Natural killer cell (primary cell): ENCODE measurements at regions not wholly inside any gene's neighbourhood (a gene's known extent, or its start where the extent isn't known, plus 50 kb on each side); places are given as distances from the start of the nearest gene placed in this dataset.

ENCODE experiments used
- ATAC-seq, 3 donors: fragments of 150-1000 bp in 2 of 3; fragments of 200-7000 bp in 1 of 3; cut with Tn5 transposase; 1 replicate in 1 of 3; 2 replicates in 2 of 3; pipeline ENCODE4 v1.10.0; 2021; ENCODE audit warnings: mild to moderate bottlenecking in 2 of 3, moderate library complexity in 2 of 3
- DNase-seq, 2 donors: peaks; one replicate each; pipeline versions ENCODE4 v3.0.0 to v3.0.0-alpha.2; 2013 to 2021; ENCODE audit warnings: mixed read lengths in 1 of 2
- H3K27ac ChIP-seq: one replicate; pipeline ENCODE4 v1.5.1; 2013; ENCODE audit warnings: mild to moderate bottlenecking, low read length
- H3K27me3 ChIP-seq: one replicate; pipeline ENCODE4 v1.6.1; 2013; ENCODE audit warnings: low read length; ENCODE audit not compliant: control insufficient read depth, insufficient read depth
- H3K36me3 ChIP-seq: one replicate; pipeline ENCODE4 v1.6.1; 2013; ENCODE audit warnings: low read length; ENCODE audit not compliant: control insufficient read depth, insufficient read depth
- H3K4me1 ChIP-seq: one replicate; pipeline ENCODE4 v1.6.1; 2013; ENCODE audit warnings: low read length; ENCODE audit not compliant: control insufficient read depth, insufficient read depth
- H3K4me3 ChIP-seq: one replicate; pipeline ENCODE4 v1.5.1; 2013; ENCODE audit warnings: low read length
- H3K9me3 ChIP-seq: one replicate; pipeline ENCODE4 v1.6.1; 2013; ENCODE audit warnings: low read length; ENCODE audit not compliant: control insufficient read depth, insufficient read depth
- H3K27ac Mint-ChIP-seq, 2 donors: one replicate each; pipeline ENCODE4 v1.8.0; 2022; ENCODE audit warnings: mild to moderate bottlenecking in 2 of 2, mixed read lengths in 2 of 2, moderate library complexity in 1 of 2
- H3K27me3 Mint-ChIP-seq, 2 donors: one replicate each; pipeline ENCODE4 v1.8.0; 2022; ENCODE audit warnings: low read depth in 2 of 2, mixed read lengths in 2 of 2
- H3K36me3 Mint-ChIP-seq: one replicate; pipeline ENCODE4 v1.8.0; 2022; ENCODE audit warnings: mixed read lengths
- H3K4me1 Mint-ChIP-seq, 2 donors: one replicate each; pipeline ENCODE4 v1.8.0; 2022; ENCODE audit warnings: mixed read lengths in 2 of 2
- H3K4me3 Mint-ChIP-seq: one replicate; pipeline ENCODE4 v1.8.0; 2022; ENCODE audit warnings: mild to moderate bottlenecking, moderate library complexity, mixed read lengths
- H3K9me3 Mint-ChIP-seq, 2 donors: one replicate each; pipeline ENCODE4 v1.8.0; 2022; ENCODE audit warnings: mixed read lengths in 2 of 2
- WGBS: methylation state at CpG from one replicate; pipeline ENCODE4 v1.1.7; 2013; ENCODE audit warnings: missing lambda C conversion rate; ENCODE audit not compliant: insufficient coverage; 5-methylcytosine and 5-hydroxymethylcytosine counted together
- intact Hi-C: fragments of 100-400 bp; cut with micrococcal nuclease; formaldehyde crosslinking; loops from one replicate; pipeline ENCODE4 v1.14.2; 2022
- TF ChIP-seq, protein P1 (sequence below): fragments of 200-600 bp; IDR thresholded peaks from one replicate; pipeline ENCODE4 v1.8.0; 2022; ENCODE audit warnings: antibody characterized with exemption

DNA sequence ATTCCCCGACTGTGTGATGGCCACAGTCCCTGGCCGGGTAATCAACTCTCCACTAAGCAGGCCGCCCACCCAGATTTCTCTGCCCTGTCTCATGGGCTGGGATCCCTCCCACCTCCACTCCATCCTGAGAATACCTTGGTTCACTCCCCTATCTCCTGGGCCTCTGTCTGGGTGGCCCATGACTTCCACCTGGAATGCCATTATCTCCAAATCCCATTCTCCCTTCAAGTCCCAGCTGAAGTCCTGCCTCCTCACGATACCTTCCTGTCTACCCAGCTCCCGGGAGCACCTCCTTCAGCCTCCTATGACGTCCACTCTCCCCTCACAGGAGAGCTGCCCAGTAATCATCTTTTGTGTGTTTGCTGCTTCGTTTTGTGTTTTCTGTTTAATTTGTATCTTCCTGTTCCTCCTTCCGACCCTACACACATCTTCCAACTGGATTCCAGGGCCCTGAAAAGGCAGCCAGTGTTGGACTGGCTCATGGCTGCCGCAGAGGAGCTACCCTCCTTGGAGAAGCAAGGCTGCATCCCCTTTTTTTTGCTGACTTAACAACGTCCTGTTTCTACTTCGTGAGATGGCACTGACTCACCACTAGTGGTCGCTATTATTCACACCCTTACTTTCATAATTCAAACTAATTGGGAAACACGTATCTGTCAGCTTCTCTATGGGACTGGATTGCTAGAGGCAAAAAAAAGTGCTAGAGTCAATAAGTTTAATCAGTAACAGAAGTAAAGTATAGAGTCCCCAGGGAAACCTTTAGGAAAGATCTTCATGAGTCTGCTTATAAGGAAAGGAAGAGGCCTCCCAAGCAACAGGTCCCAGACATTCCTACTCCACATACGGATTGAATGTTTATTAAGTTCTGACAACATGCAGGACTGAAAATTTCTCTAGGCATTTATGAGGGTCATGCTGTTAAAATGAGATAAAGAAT is 171.9 kb upstream of the GATA6 start:
- H3K4me1 ChIP-seq = no peaks in the 10 kb centered on the region
- peaks cover 5 to 19% of the 10 kb centered on the region in 2 donors for H3K27me3 Mint-ChIP-seq
- H3K4me3 Mint-ChIP-seq = no peak overlapping the region
- no peak overlapping the region for H3K4me3 ChIP-seq
- H3K36me3 ChIP-seq = no peaks in the 10 kb centered on the region
- H3K4me1 Mint-ChIP-seq = peaks cover 5 to 7% of the 10 kb centered on the region in 2 donors
- intact Hi-C loops = loop anchor here (1.0 to 2.0 kb wide), 2 partner anchors 566 to 707 kb away; no protein-coding TSS in a partner anchor
- no peak overlapping the region for H3K27ac ChIP-seq
- peak overlapping the region in 1 of 2 donors; percentile 3 for H3K27ac Mint-ChIP-seq
- H3K27me3 ChIP-seq = no peaks in the 10 kb centered on the region
- DNase-seq (peak in 1 of 2 donors; percentile 55), ATAC-seq (peak; percentile 73 to 88 (median 77))
- WGBS = 52% methylated on average over 12 of the region's 14 CpGs
- no peaks in the 10 kb centered on the region for H3K9me3 ChIP-seq
- TF ChIP-seq, protein P1, sequence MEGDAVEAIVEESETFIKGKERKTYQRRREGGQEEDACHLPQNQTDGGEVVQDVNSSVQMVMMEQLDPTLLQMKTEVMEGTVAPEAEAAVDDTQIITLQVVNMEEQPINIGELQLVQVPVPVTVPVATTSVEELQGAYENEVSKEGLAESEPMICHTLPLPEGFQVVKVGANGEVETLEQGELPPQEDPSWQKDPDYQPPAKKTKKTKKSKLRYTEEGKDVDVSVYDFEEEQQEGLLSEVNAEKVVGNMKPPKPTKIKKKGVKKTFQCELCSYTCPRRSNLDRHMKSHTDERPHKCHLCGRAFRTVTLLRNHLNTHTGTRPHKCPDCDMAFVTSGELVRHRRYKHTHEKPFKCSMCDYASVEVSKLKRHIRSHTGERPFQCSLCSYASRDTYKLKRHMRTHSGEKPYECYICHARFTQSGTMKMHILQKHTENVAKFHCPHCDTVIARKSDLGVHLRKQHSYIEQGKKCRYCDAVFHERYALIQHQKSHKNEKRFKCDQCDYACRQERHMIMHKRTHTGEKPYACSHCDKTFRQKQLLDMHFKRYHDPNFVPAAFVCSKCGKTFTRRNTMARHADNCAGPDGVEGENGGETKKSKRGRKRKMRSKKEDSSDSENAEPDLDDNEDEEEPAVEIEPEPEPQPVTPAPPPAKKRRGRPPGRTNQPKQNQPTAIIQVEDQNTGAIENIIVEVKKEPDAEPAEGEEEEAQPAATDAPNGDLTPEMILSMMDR = peak; percentile 83
- H3K36me3 Mint-ChIP-seq = no peaks in the 10 kb centered on the region
- H3K9me3 Mint-ChIP-seq = no peaks in the 10 kb centered on the region

DNA sequence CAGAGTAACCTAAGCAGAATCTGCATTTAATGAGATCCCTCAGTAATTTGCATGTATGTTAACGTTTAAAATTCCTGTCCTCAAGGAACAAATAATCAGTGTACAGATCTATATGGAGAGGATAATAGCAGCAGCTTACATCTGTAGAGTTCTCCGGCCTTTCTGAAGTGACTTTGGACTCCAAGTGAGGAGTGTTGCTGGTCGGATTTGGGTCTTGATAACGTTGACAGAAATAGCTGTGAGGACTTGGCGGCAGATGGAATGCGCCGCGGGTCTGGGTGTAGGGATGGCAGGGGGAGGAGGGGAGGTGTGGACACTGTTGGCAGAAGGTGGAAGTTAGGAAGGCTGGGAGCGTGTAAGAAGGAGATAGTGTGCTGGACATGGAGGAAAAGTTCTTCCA is 170.9 kb upstream of the GATA6 start:
- no peak for DNase-seq
- no peaks in the 10 kb centered on the region for H3K9me3 ChIP-seq
- no peaks in the 10 kb centered on the region for H3K36me3 Mint-ChIP-seq
- no peak overlapping the region for H3K4me3 Mint-ChIP-seq
- TF ChIP-seq, protein P1 = no peak
- no peak overlapping the region for H3K27ac Mint-ChIP-seq
- H3K36me3 ChIP-seq = no peaks in the 10 kb centered on the region
- 88% methylated on average over 9 of the region's 9 CpGs for WGBS
- ATAC-seq = no peak
- no peak overlapping the region for H3K27ac ChIP-seq
- no peak overlapping the region for H3K4me3 ChIP-seq
- peaks cover 5 to 7% of the 10 kb centered on the region in 2 donors for H3K4me1 Mint-ChIP-seq
- no peaks in the 10 kb centered on the region for H3K9me3 Mint-ChIP-seq
- H3K27me3 Mint-ChIP-seq = peaks cover 5 to 17% of the 10 kb centered on the region in 2 donors
- H3K4me1 ChIP-seq = no peaks in the 10 kb centered on the region
- no peaks in the 10 kb centered on the region for H3K27me3 ChIP-seq
- intact Hi-C loops = no loop called here

DNA sequence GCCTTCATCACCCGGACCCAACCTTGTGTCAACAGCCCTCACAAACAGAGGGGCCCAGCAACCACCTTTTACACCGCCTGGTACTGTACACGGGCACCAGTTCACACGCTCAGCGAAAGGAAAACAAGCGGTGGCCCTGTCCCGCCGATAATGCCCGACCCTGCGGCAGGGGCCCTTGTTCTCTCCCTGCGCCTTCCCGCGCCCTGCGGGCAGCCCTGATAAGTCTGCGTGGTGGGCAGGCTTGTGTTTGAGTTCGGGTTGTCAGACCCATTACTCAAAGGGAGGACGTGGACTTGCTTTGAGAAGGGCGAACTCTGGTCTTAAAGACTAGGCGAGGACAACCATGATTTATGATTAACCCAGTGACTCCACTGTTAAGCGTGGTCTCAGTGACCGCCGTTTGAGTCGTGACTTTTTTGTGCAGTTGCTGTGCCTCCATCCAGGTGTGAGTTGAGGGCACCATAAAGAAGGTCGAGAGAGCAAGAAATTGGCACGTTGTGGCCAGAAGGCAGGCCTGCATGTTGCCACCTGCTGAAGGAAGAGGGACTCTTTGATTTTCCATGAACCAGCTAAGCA is 167.4 kb upstream of the GATA6 start:
- Histone ChIP-seq H3K4me1 (no peaks in the 10 kb centered on the region), H3K36me3 (no peaks in the 10 kb centered on the region), H3K27ac (no peak overlapping the region), H3K27me3 (no peaks in the 10 kb centered on the region), H3K4me3 (no peak overlapping the region), H3K9me3 (no peaks in the 10 kb centered on the region)
- intact Hi-C loops = no loop called here
- no peak overlapping the region for H3K27ac Mint-ChIP-seq
- H3K36me3 Mint-ChIP-seq = no peaks in the 10 kb centered on the region
- H3K4me3 Mint-ChIP-seq = no peak overlapping the region
- H3K4me1 Mint-ChIP-seq = peaks cover 5 to 7% of the 10 kb centered on the region in 2 donors
- no peak for ATAC-seq
- H3K27me3 Mint-ChIP-seq = peaks cover 2 to 6% of the 10 kb centered on the region in 2 donors
- TF ChIP-seq, protein P1 = no peak
- H3K9me3 Mint-ChIP-seq = no peaks in the 10 kb centered on the region
- DNase-seq = no peak
- 94% methylated on average over 25 of the region's 25 CpGs for WGBS
